Activated CD4-positive, alpha-beta T cell treated with anti-CD3 and anti-CD28 coated beads for 48 hours (primary cell): ENCODE measurements at regions not wholly inside any gene's neighbourhood (a gene's known extent, or its start where the extent isn't known, plus 50 kb on each side); places are given as distances from the start of the nearest gene placed in this dataset.

Experiments
- DNase-seq: peaks from one replicate; pipeline ENCODE4 v3.0.0-alpha.2; 2020

GRCh38 chr2:163259489-163259888 lies 420.9 kb upstream of the KCNH7 start:
- DNase-seq: no peak

- no peak for DNase-seq
These were observed 416.5 kb upstream of the KCNH7 start for GRCh38 chr2:163255086-163255485.

GRCh38 chr2:163253621-163254285 lies 415.2 kb upstream of the KCNH7 start:
- no peak for DNase-seq

- DNase-seq: no peak
These were observed 413.6 kb upstream of the KCNH7 start for GRCh38 chr2:163252199-163252598.

- no peak for DNase-seq
These were observed 410.0 kb upstream of the KCNH7 start for GRCh38 chr2:163248376-163249253.

GRCh38 chr2:163247847-163248220 lies 409.3 kb upstream of the KCNH7 start:
- no peak for DNase-seq

- DNase-seq: no peak
These were observed 408.7 kb upstream of the KCNH7 start for GRCh38 chr2:163247156-163247846.

GRCh38 chr2:163246135-163246534 lies 407.6 kb upstream of the KCNH7 start:
- no peak for DNase-seq

GRCh38 chr2:163236553-163236952 lies 398.0 kb upstream of the KCNH7 start:
- no peak for DNase-seq

GRCh38 chr2:163231666-163232065 lies 393.1 kb upstream of the KCNH7 start:
- DNase-seq: no peak

GRCh38 chr2:163213661-163214081 lies 375.1 kb upstream of the KCNH7 start:
- no peak for DNase-seq

GRCh38 chr2:163210430-163210918 lies 371.9 kb upstream of the KCNH7 start:
- DNase-seq: no peak

- DNase-seq: no peak
These were observed 369.3 kb upstream of the KCNH7 start for GRCh38 chr2:163207693-163208370.

GRCh38 chr2:163205589-163206254 lies 367.2 kb upstream of the KCNH7 start:
- no peak for DNase-seq

GRCh38 chr2:163200741-163201140 lies 362.2 kb upstream of the KCNH7 start:
- no peak for DNase-seq

GRCh38 chr2:163198972-163199371 lies 360.4 kb upstream of the KCNH7 start:
- no peak for DNase-seq

GRCh38 chr2:163198007-163198406 lies 359.4 kb upstream of the KCNH7 start:
- DNase-seq: no peak

GRCh38 chr2:163191372-163191771 lies 352.8 kb upstream of the KCNH7 start:
- no peak for DNase-seq

- DNase-seq: no peak
These were observed 349.6 kb upstream of the KCNH7 start for GRCh38 chr2:163187995-163188655.

- no peak for DNase-seq
These were observed 348.6 kb upstream of the KCNH7 start for GRCh38 chr2:163187119-163187518.

- no peak for DNase-seq
These were observed 346.6 kb upstream of the KCNH7 start for GRCh38 chr2:163185160-163185559.
